Neural cell (in vitro differentiated cells): ENCODE measurements at regions not wholly inside any gene's neighbourhood (a gene's known extent, or its start where the extent isn't known, plus 50 kb on each side); places are given as distances from the start of the nearest gene placed in this dataset.

ENCODE experiments used
- CTCF ChIP-seq: fragments of 450-650 bp; IDR thresholded peaks from 2 replicates; pipeline ENCODE4 v1.5.1; 2014; ENCODE audit warnings: antibody characterized with exemption, mild to moderate bottlenecking, moderate library complexity; ENCODE audit not compliant: poor library complexity, severe bottlenecking
- EP300 ChIP-seq: fragments of 450-650 bp; conservative IDR thresholded peaks from 2 replicates; pipeline ENCODE4 v1.6.1; 2014; ENCODE audit warnings: antibody characterized with exemption, mild to moderate bottlenecking, moderate library complexity; ENCODE audit not compliant: poor library complexity, severe bottlenecking
- EZH2 ChIP-seq: fragments of 200-600, 300-800 bp; shearing (Covaris generic), sonication (generic); IDR thresholded peaks from 2 replicates; pipeline ENCODE4 v1.6.1; 2014; ENCODE audit warnings: antibody characterized with exemption, low read length, borderline replicate concordance, mild to moderate bottlenecking; ENCODE audit not compliant: insufficient read depth, poor library complexity, severe bottlenecking
- MXI1 ChIP-seq: fragments of 450-650 bp; conservative IDR thresholded peaks from 2 replicates; pipeline ENCODE4 v1.6.1; 2014; ENCODE audit warnings: antibody characterized with exemption, mild to moderate bottlenecking; ENCODE audit not compliant: poor library complexity, severe bottlenecking
- POLR2AphosphoS5 ChIP-seq: IDR thresholded peaks from 2 replicates; pipeline ENCODE4 v1.6.1; 2012
- RAD21 ChIP-seq: fragments of 450-650 bp; conservative IDR thresholded peaks from 2 replicates; pipeline ENCODE4 v1.6.1; 2014; ENCODE audit warnings: antibody characterized with exemption, mild to moderate bottlenecking, moderate library complexity
- REST ChIP-seq: IDR thresholded peaks from 2 replicates; pipeline ENCODE4 v1.6.1; 2012; ENCODE audit warnings: borderline replicate concordance
- TAF1 ChIP-seq: IDR thresholded peaks from 2 replicates; pipeline ENCODE4 v1.6.1; 2012; ENCODE audit warnings: low read depth

- no peak for TF ChIP-seq CTCF
- TF ChIP-seq POLR2AphosphoS5 = peak; percentile 14
- no peak for TF ChIP-seq REST
- no peak for TF ChIP-seq EZH2
- TF ChIP-seq RAD21 = no peak
- TF ChIP-seq EP300 = peak; percentile 63
- TF ChIP-seq MXI1 = no peak
- no peak for TF ChIP-seq TAF1
Measured at GRCh38 chr6:49233483-49233882, 229.6 kb downstream of the MMUT start.
